ENCODE measurements at regions not wholly inside any gene's neighbourhood (a gene's known extent, or its start where the extent isn't known, plus 50 kb on each side); places are given as distances from the start of the nearest gene placed in this dataset.

- H3K4me1 ChIP-seq (ENCODE audit: control insufficient read depth in 5 of 5, insufficient read depth in 5 of 5, low read length in 5 of 5), result no peaks in the 10 kb centered on the region
- no peaks in the 10 kb centered on the region for H3K36me3 ChIP-seq (ENCODE audit: control insufficient read depth in 5 of 5, insufficient read depth in 5 of 5, low read length in 5 of 5)
- no peak overlapping the region for H3K4me3 ChIP-seq (ENCODE audit: low read depth in 1 of 5, low read length in 5 of 5)
- H3K9ac ChIP-seq (ENCODE audit: low read length in 5 of 5), result no peak overlapping the region
- H3K27me3 ChIP-seq (ENCODE audit: control insufficient read depth in 5 of 5, insufficient read depth in 4 of 5, low read length in 5 of 5), result peaks cover 0 to 2% (median 0%) of the 10 kb centered on the region in 5 donors
- peaks cover 0 to 8% (median 5%) of the 10 kb centered on the region in 5 donors for H3K9me3 ChIP-seq (ENCODE audit: control insufficient read depth in 5 of 5, low read length in 5 of 5)
- H3K27ac ChIP-seq (ENCODE audit: low read depth, low read length), result no peak overlapping the region
These were observed 125.4 kb upstream of the ACKR3 start for GRCh38 chr2:236444187-236444586.

GRCh38 chr2:236445678-236446077 is 123.9 kb upstream of the ACKR3 start:
- Histone ChIP-seq H3K36me3 (ENCODE audit: control insufficient read depth in 5 of 5, insufficient read depth in 5 of 5, low read length in 5 of 5) (no peaks in the 10 kb centered on the region), H3K27ac (ENCODE audit: low read depth, low read length) (no peak overlapping the region), H3K9me3 (ENCODE audit: control insufficient read depth in 5 of 5, low read length in 5 of 5) (peaks cover 0 to 8% (median 5%) of the 10 kb centered on the region in 5 donors), H3K4me3 (ENCODE audit: low read depth in 1 of 5, low read length in 5 of 5) (no peak overlapping the region), H3K9ac (ENCODE audit: low read length in 5 of 5) (no peak overlapping the region), H3K27me3 (ENCODE audit: control insufficient read depth in 5 of 5, insufficient read depth in 4 of 5, low read length in 5 of 5) (peaks cover 0 to 2% (median 0%) of the 10 kb centered on the region in 5 donors), H3K4me1 (ENCODE audit: control insufficient read depth in 5 of 5, insufficient read depth in 5 of 5, low read length in 5 of 5) (no peaks in the 10 kb centered on the region)

- no peaks in the 10 kb centered on the region for H3K36me3 ChIP-seq (ENCODE audit: control insufficient read depth in 5 of 5, insufficient read depth in 5 of 5, low read length in 5 of 5)
- no peaks in the 10 kb centered on the region for H3K4me1 ChIP-seq (ENCODE audit: control insufficient read depth in 5 of 5, insufficient read depth in 5 of 5, low read length in 5 of 5)
- peaks cover 0 to 8% (median 5%) of the 10 kb centered on the region in 5 donors for H3K9me3 ChIP-seq (ENCODE audit: control insufficient read depth in 5 of 5, low read length in 5 of 5)
- H3K27ac ChIP-seq (ENCODE audit: low read depth, low read length), result no peak overlapping the region
- no peak overlapping the region for H3K9ac ChIP-seq (ENCODE audit: low read length in 5 of 5)
- no peak overlapping the region for H3K4me3 ChIP-seq (ENCODE audit: low read depth in 1 of 5, low read length in 5 of 5)
- peaks cover 0 to 2% (median 0%) of the 10 kb centered on the region in 5 donors for H3K27me3 ChIP-seq (ENCODE audit: control insufficient read depth in 5 of 5, insufficient read depth in 4 of 5, low read length in 5 of 5)
These were observed 123.1 kb upstream of the ACKR3 start for GRCh38 chr2:236446521-236446920.

- Histone ChIP-seq H3K4me1 (ENCODE audit: control insufficient read depth in 5 of 5, insufficient read depth in 5 of 5, low read length in 5 of 5) (no peaks in the 10 kb centered on the region), H3K27ac (ENCODE audit: low read depth, low read length) (no peak overlapping the region), H3K27me3 (ENCODE audit: control insufficient read depth in 5 of 5, insufficient read depth in 4 of 5, low read length in 5 of 5) (peaks cover 0 to 3% (median 0%) of the 10 kb centered on the region in 5 donors), H3K4me3 (ENCODE audit: low read depth in 1 of 5, low read length in 5 of 5) (no peak overlapping the region), H3K9me3 (ENCODE audit: control insufficient read depth in 5 of 5, low read length in 5 of 5) (peaks cover 0 to 6% (median 2%) of the 10 kb centered on the region in 5 donors), H3K36me3 (ENCODE audit: control insufficient read depth in 5 of 5, insufficient read depth in 5 of 5, low read length in 5 of 5) (no peaks in the 10 kb centered on the region), H3K9ac (ENCODE audit: low read length in 5 of 5) (no peak overlapping the region)
These were observed 120.4 kb upstream of the ACKR3 start for GRCh38 chr2:236449167-236449761.

- peaks cover 0 to under 1% (median 0%) of the 10 kb centered on the region in 5 donors for H3K9me3 ChIP-seq (ENCODE audit: control insufficient read depth in 5 of 5, low read length in 5 of 5)
- H3K27ac ChIP-seq (ENCODE audit: low read depth, low read length), result no peak overlapping the region
- H3K27me3 ChIP-seq (ENCODE audit: control insufficient read depth in 5 of 5, insufficient read depth in 4 of 5, low read length in 5 of 5), result peaks cover 0 to 6% (median 3%) of the 10 kb centered on the region in 5 donors
- no peak overlapping the region for H3K9ac ChIP-seq (ENCODE audit: low read length in 5 of 5)
- no peaks in the 10 kb centered on the region for H3K36me3 ChIP-seq (ENCODE audit: control insufficient read depth in 5 of 5, insufficient read depth in 5 of 5, low read length in 5 of 5)
- no peaks in the 10 kb centered on the region for H3K4me1 ChIP-seq (ENCODE audit: control insufficient read depth in 5 of 5, insufficient read depth in 5 of 5, low read length in 5 of 5)
- H3K4me3 ChIP-seq (ENCODE audit: low read depth in 1 of 5, low read length in 5 of 5), result no peak overlapping the region
These were observed 117.4 kb upstream of the ACKR3 start for GRCh38 chr2:236452238-236452637.

GRCh38 chr2:236454076-236454475 is 115.5 kb upstream of the ACKR3 start:
- Histone ChIP-seq H3K27ac (ENCODE audit: low read depth, low read length) (no peak overlapping the region), H3K27me3 (ENCODE audit: control insufficient read depth in 5 of 5, insufficient read depth in 4 of 5, low read length in 5 of 5) (peaks cover 0 to 6% (median 3%) of the 10 kb centered on the region in 5 donors), H3K9ac (ENCODE audit: low read length in 5 of 5) (no peak overlapping the region), H3K36me3 (ENCODE audit: control insufficient read depth in 5 of 5, insufficient read depth in 5 of 5, low read length in 5 of 5) (no peaks in the 10 kb centered on the region), H3K4me1 (ENCODE audit: control insufficient read depth in 5 of 5, insufficient read depth in 5 of 5, low read length in 5 of 5) (no peaks in the 10 kb centered on the region), H3K4me3 (ENCODE audit: low read depth in 1 of 5, low read length in 5 of 5) (no peak overlapping the region), H3K9me3 (ENCODE audit: control insufficient read depth in 5 of 5, low read length in 5 of 5) (peaks cover 0 to 5% (median 3%) of the 10 kb centered on the region in 5 donors)

- Histone ChIP-seq H3K4me3 (ENCODE audit: low read depth in 1 of 5, low read length in 5 of 5) (no peak overlapping the region), H3K36me3 (ENCODE audit: control insufficient read depth in 5 of 5, insufficient read depth in 5 of 5, low read length in 5 of 5) (no peaks in the 10 kb centered on the region)
These were observed 110.2 kb upstream of the ACKR3 start for GRCh38 chr2:236459393-236459792.

GRCh38 chr2:236464140-236464539 is 105.5 kb upstream of the ACKR3 start:
- Histone ChIP-seq H3K9me3 (ENCODE audit: control insufficient read depth in 5 of 5, low read length in 5 of 5) (peaks cover 8 to 27% (median 18%) of the 10 kb centered on the region in 5 donors), H3K4me3 (ENCODE audit: low read depth in 1 of 5, low read length in 5 of 5) (no peak overlapping the region), H3K27me3 (ENCODE audit: control insufficient read depth in 5 of 5, insufficient read depth in 4 of 5, low read length in 5 of 5) (no peaks in the 10 kb centered on the region), H3K9ac (ENCODE audit: low read length in 5 of 5) (no peak overlapping the region), H3K36me3 (ENCODE audit: control insufficient read depth in 5 of 5, insufficient read depth in 5 of 5, low read length in 5 of 5) (no peaks in the 10 kb centered on the region), H3K4me1 (ENCODE audit: control insufficient read depth in 5 of 5, insufficient read depth in 5 of 5, low read length in 5 of 5) (no peaks in the 10 kb centered on the region), H3K27ac (ENCODE audit: low read depth, low read length) (no peak overlapping the region)

More at GRCh38 chr2:236459393-236459792, 110.2 kb upstream of the ACKR3 start:
- Histone ChIP-seq H3K9me3 (ENCODE audit: control insufficient read depth in 5 of 5, low read length in 5 of 5) (peaks cover 3 to 10% (median 9%) of the 10 kb centered on the region in 5 donors), H3K9ac (ENCODE audit: low read length in 5 of 5) (no peak overlapping the region), H3K4me1 (ENCODE audit: control insufficient read depth in 5 of 5, insufficient read depth in 5 of 5, low read length in 5 of 5) (no peaks in the 10 kb centered on the region), H3K27me3 (ENCODE audit: control insufficient read depth in 5 of 5, insufficient read depth in 4 of 5, low read length in 5 of 5) (peaks cover 0 to 4% (median 3%) of the 10 kb centered on the region in 5 donors), H3K27ac (ENCODE audit: low read depth, low read length) (no peak overlapping the region)

GRCh38 chr2:236472720-236473495 is 96.7 kb upstream of the ACKR3 start:
- Histone ChIP-seq H3K27me3 (ENCODE audit: control insufficient read depth in 5 of 5, insufficient read depth in 4 of 5, low read length in 5 of 5) (no peaks in the 10 kb centered on the region), H3K9me3 (ENCODE audit: control insufficient read depth in 5 of 5, low read length in 5 of 5) (no peaks in the 10 kb centered on the region), H3K4me3 (ENCODE audit: low read depth in 1 of 5, low read length in 5 of 5) (no peak overlapping the region), H3K4me1 (ENCODE audit: control insufficient read depth in 5 of 5, insufficient read depth in 5 of 5, low read length in 5 of 5) (no peaks in the 10 kb centered on the region), H3K9ac (ENCODE audit: low read length in 5 of 5) (no peak overlapping the region), H3K27ac (ENCODE audit: low read depth, low read length) (no peak overlapping the region), H3K36me3 (ENCODE audit: control insufficient read depth in 5 of 5, insufficient read depth in 5 of 5, low read length in 5 of 5) (no peaks in the 10 kb centered on the region)

GRCh38 chr2:236473691-236474090 is 95.9 kb upstream of the ACKR3 start:
- Histone ChIP-seq H3K4me1 (ENCODE audit: control insufficient read depth in 5 of 5, insufficient read depth in 5 of 5, low read length in 5 of 5) (no peaks in the 10 kb centered on the region), H3K9ac (ENCODE audit: low read length in 5 of 5) (no peak overlapping the region), H3K27ac (ENCODE audit: low read depth, low read length) (no peak overlapping the region), H3K9me3 (ENCODE audit: control insufficient read depth in 5 of 5, low read length in 5 of 5) (no peaks in the 10 kb centered on the region), H3K27me3 (ENCODE audit: control insufficient read depth in 5 of 5, insufficient read depth in 4 of 5, low read length in 5 of 5) (no peaks in the 10 kb centered on the region), H3K4me3 (ENCODE audit: low read depth in 1 of 5, low read length in 5 of 5) (no peak overlapping the region), H3K36me3 (ENCODE audit: control insufficient read depth in 5 of 5, insufficient read depth in 5 of 5, low read length in 5 of 5) (no peaks in the 10 kb centered on the region)
